Posterior vena cava (tissue), 2 donors: ENCODE measurements at regions not wholly inside any gene's neighbourhood (a gene's known extent, or its start where the extent isn't known, plus 50 kb on each side); places are given as distances from the start of the nearest gene placed in this dataset.

Experiments used
- DNase-seq: peaks from one replicate; pipeline ENCODE4 v3.0.0-alpha.2; 2020; ENCODE audit warnings: low spot score
- intact Hi-C, 2 donors: fragments of 100-400 bp; cut with DNase I; formaldehyde crosslinking; loops; one replicate each; pipeline versions ENCODE4 v1.14.1 to v1.14.2; 2022 to 2023
- donor health status: DM: yes; HTN: yes; CAD: no.
- donor health status: DM: yes; HTN: yes; CAD: no.

DNA sequence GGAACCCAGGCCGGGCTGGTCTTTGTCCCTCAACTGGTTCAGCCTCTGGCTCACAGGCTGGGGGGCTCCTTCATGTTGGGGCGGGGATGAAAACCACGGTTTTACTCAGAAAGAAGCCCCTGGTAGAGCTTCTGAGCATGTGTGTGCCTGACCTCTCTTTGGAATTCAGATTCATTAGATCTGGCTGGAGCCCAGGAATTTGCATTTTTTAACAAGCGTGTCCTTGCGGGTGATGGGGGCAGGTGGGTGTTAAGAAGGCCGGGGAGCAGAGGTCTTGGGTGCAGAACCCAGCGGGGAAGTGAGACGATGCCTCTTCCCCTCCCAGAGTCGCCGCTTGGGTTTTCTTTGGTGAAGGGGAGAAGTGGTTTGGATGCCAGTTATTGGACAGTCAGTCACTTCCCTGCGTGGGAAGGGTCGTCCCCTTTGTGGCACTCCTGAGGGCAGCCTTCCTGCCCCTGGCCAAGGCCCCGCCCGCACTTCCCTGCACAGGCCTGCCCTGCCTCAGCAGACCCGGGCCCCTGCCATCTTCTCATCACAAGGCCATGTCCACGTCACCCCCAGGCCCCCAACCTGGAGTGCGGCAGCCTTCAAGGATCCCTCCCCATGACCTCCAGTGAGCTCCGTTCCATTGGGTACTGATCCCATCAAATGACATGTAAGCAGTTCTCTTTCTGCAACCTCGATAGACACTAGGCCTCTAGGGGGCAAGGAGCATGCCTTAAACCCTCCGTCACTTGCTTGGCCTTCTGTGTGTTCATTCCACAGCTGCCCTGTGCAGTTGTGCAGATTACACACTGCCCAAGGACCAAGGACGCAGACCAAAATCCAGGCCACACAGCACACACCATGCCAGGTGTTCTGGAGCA lies 177.7 kb upstream of the CIBAR2 start:
- intact Hi-C loops, result loop anchor here in 1 of 2 donors (10.0 kb wide), 1 partner anchor 315 kb away; no protein-coding TSS in a partner anchor
- DNase-seq, result no peak

DNA sequence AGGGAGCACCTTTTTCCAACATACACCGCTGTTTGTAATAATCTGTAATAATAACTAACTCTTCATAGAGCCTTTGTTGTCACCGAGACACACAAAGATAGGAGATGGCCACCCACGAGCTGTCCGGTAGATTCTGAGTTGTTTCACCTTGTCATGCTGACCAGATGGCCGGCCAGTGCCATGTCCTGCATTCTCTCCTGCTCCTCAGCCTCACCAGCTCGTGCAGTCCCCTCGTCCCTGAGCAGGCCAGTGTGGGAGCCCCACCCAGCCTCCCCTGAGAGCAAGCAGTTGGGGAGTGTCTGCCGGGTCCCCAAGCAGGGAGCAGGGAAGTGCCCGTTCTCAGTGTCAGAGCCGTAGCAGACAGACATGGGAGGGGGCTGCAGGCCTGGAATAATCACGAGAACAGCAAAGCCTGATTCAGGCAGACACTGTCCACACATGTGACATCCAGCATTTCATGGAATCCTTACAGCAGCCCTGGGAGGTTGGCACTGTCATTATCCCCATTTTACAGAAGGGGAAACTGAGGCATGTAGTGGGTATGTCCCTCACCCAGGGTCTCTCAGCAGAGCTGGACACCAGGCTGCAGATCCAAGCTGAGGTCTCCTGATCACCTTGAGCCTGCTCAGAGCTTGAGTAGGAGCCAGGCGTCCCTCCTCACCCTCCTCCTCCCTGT lies 178.5 kb upstream of the CIBAR2 start:
- no peak for DNase-seq
- intact Hi-C loops, result loop anchor here in 1 of 2 donors (10.0 kb wide), 1 partner anchor 314 kb away; no protein-coding TSS in a partner anchor

DNA sequence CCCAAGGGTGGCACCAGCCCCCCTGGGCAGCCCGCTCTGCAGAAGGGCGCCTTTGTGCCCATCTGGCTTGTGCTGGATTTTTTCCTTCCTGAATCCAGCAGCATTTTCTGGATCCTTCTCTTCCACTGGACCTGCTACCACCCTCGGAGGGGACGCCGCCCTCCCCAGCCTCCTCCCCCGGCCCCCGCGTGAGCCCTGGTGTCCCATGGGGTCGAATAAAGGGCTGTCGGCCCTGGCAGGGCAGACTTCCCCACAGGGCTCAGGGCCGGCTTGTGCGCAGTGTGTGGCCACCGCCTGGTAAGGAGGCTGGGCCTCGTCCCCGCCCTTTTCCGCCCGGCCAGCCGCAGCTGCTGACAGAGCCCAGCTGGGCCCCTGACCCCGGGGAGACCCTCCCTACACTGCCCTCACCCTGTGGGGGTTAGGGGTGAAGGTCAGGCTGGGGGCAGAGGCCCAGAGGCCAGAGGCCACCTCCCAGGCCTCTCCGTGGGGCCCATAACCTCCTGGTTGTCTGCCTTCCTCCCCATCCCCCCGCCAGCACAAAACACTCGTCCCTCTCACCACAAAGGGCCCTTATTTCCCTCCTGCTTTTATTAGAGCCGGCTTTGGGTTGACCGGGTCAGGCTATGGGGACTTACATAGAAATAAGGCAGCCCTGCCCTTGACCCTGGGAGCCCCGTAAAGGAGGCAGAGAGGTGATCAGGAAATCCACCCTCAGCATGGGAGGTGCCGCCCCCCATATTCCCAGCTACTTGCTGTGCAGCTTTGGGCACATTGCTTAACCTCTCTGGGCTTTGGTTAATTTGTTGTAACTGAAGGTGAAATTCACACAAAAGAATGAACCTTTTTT lies 179.3 kb upstream of the CIBAR2 start:
- DNase-seq, result no peak
- intact Hi-C loops, result loop anchor here in 1 of 2 donors (10.0 kb wide), 1 partner anchor 313 kb away; no protein-coding TSS in a partner anchor

DNA sequence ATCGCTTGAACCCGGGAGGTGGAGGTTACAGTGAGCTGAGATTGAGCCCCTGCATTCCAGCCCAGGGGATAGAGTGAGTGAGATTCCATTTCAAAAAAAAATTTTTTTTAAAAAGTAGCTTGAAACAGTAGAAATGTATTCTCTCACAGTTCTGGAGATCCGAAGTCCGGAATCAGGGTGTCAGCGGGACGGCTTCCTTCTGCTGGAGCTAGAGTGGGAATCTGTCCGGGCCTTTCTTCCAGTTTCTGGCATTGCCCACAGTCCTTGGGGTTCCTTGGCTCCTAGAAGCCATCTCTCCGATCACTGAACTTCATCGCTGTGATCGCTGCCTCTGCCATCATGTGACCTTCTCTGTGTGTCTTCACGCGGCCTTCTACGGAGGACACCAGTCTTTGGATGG lies 181.2 kb upstream of the CIBAR2 start:
- no peak for DNase-seq
- intact Hi-C loops, result loop anchor here in 1 of 2 donors (10.0 kb wide), 1 partner anchor 311 kb away; no protein-coding TSS in a partner anchor

DNA sequence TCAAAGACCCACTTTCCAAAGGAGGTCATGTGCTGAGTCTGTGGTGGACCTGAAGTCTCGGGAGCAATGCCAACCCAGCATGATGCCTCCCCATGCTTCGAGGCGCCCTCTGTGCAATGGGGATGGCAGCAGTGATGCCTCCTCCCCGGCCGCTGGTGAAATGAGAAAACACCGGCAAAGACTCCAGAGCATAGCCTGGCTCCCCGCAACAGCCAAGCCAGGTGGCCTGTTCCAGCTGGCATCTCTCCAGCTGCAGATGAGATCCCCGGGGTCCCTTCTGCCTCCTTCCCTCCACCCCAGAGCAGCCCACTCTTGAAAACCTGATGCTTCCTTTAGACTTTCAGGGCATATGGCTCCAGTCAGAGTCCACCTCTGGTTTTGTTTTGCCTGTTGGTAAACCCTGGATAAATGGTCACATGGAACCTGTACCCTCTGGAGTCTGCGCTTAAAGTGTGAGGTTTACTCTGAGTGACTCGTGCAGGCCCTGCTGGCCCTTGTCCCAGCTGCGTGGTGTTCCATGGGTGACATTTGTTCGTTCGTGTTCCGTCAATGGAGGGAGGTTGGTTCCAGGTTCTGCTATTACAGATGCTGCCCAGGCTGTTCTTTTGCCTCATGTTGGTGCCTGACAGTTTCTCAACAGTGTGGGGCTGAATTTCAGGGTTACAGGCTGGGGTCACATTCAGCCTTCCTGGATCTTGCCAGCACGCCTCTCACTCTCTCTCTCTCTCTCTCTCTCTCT lies 181.8 kb upstream of the CIBAR2 start:
- no peak for DNase-seq
- intact Hi-C loops, result loop anchor here in 1 of 2 donors (10.0 kb wide), 1 partner anchor 311 kb away; no protein-coding TSS in a partner anchor

DNA sequence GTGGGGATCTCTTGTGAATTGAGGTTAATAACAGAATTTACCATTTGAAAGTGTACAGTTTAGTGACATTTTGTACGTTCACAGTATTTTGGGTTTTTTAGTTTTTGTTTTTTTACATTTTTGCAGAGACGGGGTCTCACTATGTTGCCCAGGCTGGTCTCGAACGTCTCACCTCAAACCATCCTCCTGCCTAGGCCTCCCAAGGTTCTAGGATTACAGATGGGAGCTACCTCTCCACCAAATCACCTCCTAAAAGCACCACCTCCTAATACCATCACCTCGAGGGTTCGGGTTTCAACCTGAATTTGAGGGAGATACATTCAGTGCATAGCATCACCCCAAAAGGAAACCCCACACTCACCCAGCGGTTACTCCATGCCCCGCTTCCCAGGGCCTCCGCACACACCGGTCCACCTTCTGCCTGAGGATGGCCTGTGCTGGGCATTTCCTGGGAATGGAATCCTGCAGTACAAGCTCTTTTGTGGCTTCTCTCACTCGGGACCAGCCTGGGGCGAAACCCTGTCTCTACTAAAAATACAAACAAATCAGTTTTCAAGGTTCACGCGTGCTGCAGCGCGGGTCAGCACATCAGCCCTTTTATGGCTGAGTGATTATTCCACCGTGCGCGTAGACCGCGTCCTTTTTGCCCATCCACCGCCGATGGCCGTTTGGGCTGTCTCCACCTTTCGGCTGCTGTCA lies 182.7 kb upstream of the CIBAR2 start:
- intact Hi-C loops, result loop anchor here in 1 of 2 donors (10.0 kb wide), 1 partner anchor 310 kb away; no protein-coding TSS in a partner anchor

DNA sequence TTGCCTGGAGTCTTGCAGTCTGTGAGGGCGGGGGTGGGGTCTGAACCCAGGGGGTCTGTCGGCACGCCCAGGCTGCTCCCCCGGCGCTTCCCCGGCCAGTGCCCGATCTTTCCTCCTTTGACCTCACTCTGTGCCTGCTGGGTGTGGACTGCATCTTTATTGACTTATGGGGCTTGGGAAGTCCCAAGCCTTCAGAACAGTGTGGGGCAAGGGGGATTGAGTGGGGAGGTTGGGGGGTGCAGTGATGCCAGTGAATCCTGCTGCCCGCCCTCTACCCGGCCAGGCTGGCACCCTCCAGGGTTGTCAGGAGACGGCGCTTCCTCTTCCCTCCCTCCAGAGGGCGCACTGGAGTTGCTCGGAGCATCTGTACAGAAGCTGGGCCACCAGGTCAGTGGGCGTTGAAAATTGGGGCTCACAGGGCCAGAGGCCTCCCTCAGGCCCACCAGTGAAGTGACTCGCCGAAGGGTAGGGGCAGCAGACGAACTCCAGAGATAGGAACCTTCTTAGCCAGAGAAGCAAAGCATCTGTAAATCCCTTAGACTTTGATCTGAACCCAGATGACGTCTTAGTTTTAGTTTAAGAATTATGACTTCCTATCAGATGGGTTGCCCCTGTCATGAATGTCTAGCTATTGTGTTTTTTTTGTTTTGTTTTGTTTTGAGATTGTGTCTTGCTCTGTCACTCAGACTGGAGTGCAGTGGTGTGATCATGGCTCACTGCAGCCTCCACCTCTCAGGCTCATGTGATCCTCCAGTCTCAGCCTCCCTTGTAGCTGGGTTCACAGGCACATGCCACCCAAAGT lies 184.8 kb upstream of the CIBAR2 start:
- DNase-seq, result no peak
- intact Hi-C loops, result loop anchor here in 1 of 2 donors (10.0 kb wide), 1 partner anchor 308 kb away; no protein-coding TSS in a partner anchor

More for the DNA sequence above, 182.7 kb upstream of the CIBAR2 start:
- DNase-seq, result no peak

DNA sequence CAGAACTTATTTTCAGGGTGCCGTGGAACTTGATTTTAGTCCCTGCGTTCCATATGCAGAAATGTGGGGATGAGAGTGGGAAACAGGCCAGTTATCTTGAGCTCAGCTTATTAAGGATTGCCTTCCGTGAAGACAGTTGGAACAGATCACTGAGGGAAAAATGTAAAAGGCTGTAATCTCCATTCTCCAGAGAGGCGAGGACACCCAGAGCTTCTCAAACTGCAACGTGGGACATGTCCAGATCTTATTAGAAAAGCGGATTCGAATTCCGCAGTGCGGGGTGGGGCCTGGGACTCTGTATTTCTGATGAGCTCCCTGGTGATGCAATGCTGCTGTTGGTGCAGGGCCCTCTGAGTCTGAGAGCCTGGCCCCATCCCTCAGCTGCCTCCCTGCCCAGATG lies 185.6 kb upstream of the CIBAR2 start:
- DNase-seq, result no peak
- intact Hi-C loops, result loop anchor here in 1 of 2 donors (10.0 kb wide), 1 partner anchor 307 kb away; no protein-coding TSS in a partner anchor

DNA sequence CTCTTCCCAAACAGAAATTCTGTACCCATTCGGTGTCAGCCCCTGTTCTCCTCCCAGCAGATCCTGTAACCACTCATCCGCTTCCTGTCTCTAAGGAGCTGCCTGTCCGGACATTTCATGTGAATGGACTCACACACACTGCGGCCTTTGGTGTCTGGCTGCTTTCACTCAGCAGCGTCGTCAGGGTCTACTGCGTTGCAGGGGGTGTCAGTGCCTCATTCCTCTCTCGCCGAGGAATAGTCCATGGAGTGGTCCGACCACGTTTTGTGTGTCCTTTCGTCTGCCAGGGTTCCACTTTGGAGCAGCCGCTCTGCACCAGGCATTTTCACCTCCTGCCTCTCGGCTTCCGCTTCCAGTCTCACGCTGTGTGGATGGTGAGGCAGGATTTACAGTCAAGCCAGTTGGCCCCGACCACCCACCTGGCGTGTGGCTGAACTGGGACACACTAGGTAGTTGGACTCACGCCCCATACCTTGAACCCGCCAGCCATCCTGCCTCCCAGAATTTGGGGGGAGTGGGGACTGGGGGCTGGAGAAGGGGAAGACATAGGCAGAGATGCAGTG lies 188.2 kb upstream of the CIBAR2 start:
- no peak for DNase-seq

DNA sequence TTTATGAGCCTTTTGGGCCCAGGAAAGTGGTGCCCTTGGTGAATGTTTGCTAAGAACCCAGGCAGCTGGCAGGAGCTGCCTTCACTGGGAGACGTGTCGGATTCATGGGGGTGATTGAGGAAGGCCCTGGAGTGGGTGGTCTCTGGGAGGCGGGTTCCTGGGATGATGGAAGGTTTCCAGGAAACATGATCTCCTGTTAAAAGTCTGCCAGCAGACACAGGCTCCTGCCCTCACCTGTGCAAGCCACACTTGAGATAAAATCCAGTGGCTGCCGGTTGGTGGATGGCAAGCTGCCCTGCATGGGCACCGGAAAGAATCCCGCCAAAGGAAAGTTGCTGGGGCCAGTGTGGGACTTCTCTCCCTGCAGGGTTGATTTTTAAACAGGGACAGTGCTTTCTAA lies 189.0 kb upstream of the CIBAR2 start:
- no peak for DNase-seq
- intact Hi-C loops, result loop anchor here in 1 of 2 donors (5.0 to 10.0 kb wide), 2 partner anchors 304 to 854 kb away; no protein-coding TSS in a partner anchor

More for the DNA sequence above, 188.2 kb upstream of the CIBAR2 start:
- intact Hi-C loops, result loop anchor here in 1 of 2 donors (5.0 to 10.0 kb wide), 2 partner anchors 304 to 853 kb away; no protein-coding TSS in a partner anchor

DNA sequence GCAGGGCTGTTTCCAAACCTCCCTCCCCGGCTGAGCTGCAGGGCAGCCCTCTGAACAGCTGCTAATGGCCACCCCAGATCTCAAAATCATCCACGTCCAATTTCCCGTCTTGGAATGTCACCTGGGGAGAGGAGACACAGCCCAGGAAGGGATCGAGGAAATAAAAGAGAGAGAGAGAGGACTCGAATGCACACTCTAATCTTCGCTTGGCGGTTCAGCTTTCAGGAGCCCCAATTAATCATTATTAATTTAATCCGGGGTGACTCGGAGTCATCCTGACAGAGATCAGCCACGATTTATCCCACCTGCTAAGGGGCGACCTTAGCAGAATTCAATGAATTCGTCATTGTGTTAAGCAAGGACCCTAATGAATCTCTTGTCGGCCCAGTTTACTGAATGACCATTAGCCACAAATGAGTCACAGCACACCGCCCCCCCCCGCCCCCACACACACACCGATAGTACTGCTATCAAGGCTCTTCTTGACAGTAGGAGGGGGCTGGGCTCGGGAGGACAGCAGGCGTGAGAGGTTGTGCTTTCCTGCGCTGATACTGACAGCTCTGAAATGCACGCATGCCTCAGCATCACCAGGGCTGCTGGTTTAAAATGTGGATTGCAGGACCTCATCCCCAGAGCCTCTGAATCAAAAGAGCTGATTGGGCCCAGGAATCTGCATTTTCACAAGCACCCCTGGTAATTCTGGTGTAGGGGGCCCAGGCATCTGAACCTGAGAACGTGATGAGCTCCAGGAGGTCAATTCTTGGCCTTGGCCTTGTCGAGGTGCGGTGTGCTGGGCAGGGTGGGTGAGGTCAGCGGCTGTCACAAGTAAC lies 190.0 kb upstream of the CIBAR2 start:
- intact Hi-C loops, result loop anchor here in 1 of 2 donors (5.0 to 10.0 kb wide), 2 partner anchors 303 to 855 kb away; no protein-coding TSS in a partner anchor
- no peak for DNase-seq

DNA sequence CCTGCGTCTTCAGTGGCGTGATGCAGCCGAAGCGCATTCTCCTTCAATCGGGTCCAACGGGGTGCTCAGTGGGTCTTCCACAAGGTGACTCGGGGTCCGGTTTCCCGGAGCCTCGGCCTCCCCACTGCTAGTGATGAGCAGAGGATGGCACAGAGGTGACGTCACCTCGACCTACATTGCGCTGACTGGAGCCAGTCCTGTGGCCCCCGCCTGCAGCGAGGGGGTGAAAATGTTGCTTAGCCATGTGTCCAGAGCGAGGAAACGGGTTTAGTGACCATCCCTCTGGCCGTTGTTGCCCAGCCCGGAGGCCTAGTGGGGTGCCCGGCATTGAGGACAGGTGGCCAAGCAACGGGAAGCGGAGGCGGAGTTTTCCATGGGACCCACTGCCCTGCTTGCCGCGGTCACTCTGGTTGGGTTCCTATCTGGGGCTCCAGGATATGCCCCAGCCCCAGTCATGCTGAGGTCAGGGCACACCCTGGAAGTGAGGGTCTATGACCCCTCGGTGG lies 190.6 kb upstream of the CIBAR2 start:
- no peak for DNase-seq
- intact Hi-C loops, result loop anchor here in 1 of 2 donors (5.0 to 10.0 kb wide), 2 partner anchors 302 to 856 kb away; no protein-coding TSS in a partner anchor

DNA sequence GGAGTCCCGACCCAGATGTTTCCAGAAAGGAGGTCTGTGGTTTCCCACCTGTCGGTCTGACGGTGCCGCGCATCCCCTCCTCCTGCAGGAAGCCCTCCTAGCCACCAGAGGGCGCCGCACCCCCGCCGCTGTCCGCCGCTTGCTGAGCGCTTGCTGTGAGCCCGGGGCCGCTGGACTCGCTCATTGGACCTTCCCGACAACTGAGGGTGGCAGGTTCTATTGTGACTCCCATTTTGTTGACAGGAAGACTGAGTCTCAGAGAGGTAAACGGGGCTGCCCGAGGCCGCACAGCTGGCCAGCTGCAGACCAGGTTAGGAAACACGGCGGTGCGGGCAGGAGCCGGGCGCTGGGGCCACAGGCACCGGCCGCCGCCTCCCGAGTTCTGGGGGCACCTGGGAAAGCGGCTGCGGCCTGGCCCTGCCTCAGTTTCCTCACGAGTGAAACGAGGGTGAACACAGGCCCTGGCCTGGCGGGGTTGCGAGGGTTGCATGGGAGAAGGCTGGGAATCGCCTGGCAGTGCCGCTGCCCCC lies 191.1 kb upstream of the CIBAR2 start:
- intact Hi-C loops, result loop anchor here in 1 of 2 donors (5.0 to 10.0 kb wide), 2 partner anchors 301 to 856 kb away; no protein-coding TSS in a partner anchor
- peak; percentile 91 for DNase-seq

DNA sequence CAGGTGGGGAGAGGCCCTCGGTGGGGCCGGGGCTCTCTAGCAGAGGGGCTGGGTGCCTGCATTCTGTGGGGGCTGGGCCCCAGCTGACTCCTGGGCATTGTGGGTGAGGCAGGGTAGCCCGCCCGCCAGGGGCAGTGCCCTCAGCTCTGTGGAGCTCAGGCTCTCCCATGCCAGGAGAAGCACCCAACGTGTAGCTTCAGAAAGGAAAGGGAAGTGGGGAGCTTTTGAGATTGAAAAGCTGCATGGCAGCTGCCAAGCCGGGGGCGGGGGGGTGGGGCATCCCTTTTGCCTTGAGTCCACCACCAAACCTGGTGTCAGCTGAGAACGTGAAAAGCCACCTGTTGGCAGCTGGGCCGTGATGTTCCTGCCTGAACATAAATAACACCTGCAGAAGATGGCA lies 192.1 kb upstream of the CIBAR2 start:
- intact Hi-C loops, result loop anchor here in 1 of 2 donors (5.0 to 10.0 kb wide), 2 partner anchors 300 to 857 kb away; no protein-coding TSS in a partner anchor
- DNase-seq, result no peak
